ENCODE measurements at regions not wholly inside any gene's neighbourhood (a gene's known extent, or its start where the extent isn't known, plus 50 kb on each side); places are given as distances from the start of the nearest gene placed in this dataset.
"Not testable (repeated sequence)": the region's sequence is repeated elsewhere in the genome, so short reads cannot be mapped to it uniquely, and the experiment has no call there.

DNA sequence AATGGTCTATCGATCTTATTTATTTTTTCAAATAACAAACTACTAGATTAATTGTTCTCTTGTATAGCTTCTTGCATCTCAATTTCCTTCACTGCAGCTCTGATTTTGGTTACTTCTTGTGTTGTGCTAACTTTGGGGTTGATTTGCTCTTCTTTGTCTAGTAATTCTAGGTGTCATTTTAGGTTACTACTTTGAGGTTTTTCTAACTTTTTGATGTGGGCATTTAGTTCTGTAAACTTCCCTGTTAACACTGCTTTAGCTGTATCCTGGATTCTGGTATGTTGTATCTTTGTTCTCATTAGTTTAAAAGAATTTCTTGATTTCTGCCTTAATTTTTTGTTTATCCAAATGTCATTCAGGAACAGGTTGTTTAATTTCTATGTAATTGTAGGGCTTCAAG, 1188.0 kb downstream of the DNAJB9 start:
- no peak for DNase-seq (ENCODE audit: low read depth)

DNA sequence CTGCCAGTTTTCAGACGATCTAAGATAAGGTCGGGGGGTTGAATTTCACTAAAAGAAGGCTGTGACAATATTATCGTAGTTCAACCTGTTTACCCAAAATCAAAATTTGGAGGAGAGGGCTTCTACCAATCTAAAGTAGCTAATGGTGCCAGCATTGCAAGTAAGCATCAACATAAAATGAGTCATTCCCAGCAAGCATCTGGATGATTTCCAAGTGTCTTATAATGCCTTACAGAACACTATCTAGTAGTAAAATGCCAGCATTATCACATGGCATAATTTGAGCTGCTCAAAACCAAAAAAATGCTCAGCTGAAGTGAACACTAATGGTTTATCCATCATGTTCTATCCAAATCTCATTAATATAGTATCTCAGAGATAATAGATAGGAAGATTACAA, 1193.9 kb downstream of the DNAJB9 start:
- no peak for DNase-seq (ENCODE audit: low read depth)

DNA sequence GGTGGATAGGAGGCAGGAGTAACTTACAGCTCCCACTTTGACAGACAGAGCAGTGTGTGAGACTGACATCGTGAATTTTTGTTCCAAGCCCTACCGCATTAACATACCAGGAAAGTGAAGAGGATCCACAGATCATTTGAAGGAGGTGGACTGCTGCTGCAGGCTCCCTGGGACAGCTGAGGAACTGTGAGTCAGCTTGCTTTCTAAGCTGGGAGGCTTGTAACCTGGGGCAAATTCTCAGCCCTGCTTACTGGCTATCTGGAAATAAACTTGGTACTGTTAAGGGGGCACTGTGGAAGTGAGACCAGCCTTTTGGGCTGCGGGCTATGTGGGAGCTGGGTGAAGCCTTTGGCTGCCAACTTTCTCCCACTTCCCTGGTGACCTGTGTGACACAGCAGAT, 1202.5 kb downstream of the DNAJB9 start:
- no peak for DNase-seq (ENCODE audit: low read depth)

DNA sequence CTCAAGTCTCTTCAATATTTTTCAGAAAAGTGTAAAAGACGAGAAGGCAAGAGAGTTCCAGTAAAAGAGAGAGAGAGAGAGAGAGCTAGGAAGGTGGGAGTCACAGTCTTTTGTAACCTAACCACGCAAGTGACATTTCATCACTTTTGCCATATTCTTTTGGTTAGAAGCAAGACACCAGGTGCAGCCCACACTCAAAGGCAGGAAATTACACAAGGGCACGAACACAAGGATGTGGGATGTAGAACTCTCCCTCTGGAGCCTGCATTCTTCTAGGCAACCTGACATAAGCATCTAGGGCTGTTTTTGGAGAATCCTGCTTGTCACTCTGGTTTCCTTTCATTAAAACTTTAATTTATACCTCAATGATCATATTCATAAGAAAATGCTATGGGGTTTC, 1213.1 kb downstream of the DNAJB9 start:
- DNase-seq (ENCODE audit: low read depth) = no peak

DNA sequence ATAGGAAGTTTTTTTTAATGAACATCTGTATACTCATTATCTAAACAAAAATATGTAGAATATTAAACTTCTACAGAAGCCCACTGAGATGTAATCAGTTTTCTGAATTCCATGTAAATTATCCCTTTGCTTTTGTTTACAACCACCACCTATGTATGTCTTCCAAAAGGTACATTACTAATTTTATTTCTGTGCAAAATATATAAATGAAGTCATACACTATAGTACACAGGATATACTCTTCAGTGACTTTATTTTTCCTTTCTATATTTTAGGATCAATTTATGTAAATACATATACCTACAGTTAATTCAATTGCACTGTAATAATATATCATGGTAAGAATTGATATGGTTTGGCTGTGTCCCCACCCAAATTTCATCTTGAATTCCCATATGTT, 1236.9 kb downstream of the DNAJB9 start:
- no peak for DNase-seq (ENCODE audit: low read depth)

DNA sequence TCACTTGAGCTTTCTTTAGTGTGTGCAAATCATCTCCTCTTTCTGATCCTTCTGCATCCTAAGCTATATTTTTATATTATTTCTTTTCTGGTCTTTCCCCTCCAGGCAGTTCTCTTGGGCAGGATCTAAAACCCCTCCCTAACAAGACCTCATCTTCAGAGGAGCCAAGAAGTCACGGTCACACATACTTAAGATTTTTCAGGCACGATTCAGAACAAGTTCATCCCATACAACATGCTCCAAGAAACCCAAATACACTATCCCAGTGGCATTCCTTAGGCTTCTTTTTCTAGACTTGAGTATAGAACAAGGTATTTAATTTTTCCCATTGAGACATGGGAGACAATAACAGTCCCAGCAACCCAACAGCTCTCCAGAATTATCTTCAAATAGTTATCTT, 1251.5 kb downstream of the DNAJB9 start:
- DNase-seq (ENCODE audit: low read depth) = no peak

DNA sequence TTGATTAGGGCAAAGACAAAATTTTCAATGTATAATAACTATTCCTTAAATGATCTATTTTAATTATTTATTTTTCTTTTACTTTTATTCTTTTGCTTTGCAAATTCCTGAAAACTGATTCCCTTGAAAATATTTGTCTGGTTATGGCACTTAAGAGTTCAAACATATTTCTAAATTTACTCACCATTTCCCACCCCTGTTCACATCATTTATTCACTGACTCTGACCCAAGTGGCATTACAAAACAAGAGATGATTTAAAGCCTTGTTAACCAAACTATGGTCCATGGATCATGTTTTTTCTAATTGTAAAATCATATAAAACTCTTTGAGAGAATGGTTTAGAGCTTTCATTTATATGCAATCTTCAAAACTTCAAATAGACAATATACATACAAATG, 1256.1 kb upstream of the LRRN3 start:
- no peak for DNase-seq (ENCODE audit: low read depth)

DNA sequence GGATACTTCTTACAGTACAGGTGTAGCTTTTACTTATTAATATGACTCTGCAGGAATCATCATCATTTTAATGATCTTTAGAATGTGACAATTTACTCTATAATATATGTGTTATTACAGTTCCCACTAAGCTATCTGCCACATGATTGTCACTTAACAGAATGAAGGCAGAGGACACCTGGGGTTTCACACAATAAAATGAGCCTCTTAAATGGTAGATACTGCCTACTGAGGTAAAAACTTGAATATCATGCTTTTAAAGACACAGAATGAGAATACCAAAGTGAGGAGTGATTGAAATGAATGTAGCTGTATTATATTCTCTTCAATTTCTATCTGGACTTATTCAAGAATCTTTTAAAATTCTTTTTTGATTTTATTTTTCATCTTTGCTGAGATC, 1255.3 kb upstream of the LRRN3 start:
- no peak for DNase-seq (ENCODE audit: low read depth)

DNA sequence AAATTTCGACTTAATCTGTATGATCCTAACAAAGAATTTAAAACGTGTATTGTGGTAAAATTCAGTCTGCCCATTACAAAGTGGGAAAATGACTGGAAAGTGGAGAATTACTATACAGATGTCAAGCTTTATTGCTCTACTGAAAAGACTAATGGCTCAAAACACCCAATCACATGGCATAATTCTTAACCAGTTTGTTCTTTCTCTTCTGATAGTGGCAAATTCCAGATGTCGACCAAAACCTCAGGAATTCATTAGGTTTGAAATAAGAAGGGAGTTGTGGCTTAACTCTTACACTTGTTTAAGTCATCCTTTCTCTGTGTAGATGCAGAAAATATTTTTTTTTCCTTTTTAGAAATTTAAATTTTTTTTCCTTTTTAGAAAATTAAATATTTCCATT, 1254.9 kb upstream of the LRRN3 start:
- no peak for DNase-seq (ENCODE audit: low read depth)

DNA sequence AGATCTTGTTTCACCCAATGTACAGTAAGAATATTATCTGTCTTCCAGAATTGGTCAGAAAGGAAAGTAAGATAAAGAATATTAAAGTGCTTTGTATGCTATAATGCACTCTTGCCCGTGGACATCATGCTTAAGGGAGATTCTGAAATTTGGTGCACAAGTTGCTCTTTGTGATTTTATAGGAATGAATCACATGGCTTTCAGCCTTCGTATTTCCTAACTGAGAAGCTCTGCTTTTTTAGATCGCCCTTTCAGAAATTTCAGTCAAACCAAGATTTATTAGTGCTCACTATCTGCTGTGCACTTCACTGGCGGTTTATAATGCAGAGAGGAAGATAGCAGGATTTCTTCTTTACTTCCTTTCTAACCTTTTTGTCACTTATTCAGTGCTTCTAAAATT, 1248.5 kb upstream of the LRRN3 start:
- DNase-seq (ENCODE audit: low read depth) = no peak

DNA sequence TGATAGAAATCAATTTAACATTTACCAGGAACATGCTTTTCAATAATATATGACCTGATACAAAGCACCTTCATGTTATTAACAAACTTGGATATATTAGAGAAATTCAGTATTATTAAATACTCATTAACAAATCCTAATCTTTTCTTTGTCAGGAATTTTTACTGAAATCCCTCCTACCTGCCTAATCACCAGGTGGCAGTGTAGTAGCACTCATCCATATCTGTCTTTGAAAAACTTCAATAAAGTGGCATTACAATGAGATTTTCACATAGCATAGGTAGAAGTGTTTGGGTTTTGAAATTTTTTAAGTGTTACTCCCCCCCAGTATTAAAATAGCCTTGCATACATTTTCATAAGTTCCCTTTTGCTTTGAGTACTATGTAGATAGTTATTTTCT, 1246.6 kb upstream of the LRRN3 start:
- no peak for DNase-seq (ENCODE audit: low read depth)

DNA sequence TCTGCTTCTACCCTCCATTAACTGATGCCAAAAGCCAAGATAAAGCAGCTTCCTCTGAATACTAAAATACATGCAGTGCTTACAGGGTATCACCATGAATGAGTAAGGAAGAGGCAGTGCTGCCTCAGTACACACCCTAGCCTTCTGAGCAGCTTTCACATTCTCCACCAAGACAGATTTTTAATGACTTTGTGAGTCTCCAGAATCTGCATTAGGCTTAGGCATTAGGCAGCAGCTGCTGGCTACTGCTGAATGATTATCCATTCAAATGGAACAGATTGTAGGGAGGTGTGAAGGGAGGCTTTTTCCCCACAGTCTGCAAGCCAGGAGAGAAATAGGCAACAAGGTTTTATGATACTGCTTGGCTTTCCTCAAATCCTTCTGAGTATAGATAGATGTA, 1226.7 kb upstream of the LRRN3 start:
- DNase-seq (ENCODE audit: low read depth) = no peak

DNA sequence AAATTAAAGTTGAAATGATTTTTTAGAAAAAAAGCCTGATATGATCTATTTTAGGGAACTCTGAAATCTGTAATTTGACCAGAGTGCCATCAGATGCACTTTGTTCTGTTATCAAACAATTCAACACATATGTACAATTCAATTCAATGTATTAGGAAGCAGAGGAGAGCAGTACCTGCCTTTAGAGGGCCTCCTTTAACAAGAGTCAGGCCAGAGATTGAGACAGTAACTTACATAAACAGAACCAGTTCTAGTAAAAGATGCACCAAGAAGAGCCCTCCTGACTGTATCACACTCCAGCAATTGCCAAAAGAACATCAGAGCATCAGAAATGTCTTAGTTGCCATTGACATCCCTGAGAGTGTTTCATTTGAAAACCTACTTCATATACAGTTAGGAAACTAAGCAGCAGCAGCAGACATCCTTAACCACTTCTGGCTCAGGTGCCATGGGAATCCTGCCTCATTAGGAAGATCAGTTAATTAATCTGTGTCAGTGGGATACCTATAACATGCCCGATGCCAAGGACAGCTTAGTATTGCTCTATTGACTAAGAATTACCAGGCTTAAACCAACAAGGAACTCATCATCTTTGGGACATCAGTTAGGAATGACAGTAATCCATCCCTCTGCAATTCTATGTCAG, 1222.6 kb upstream of the LRRN3 start:
- no peak for DNase-seq (ENCODE audit: low read depth)

DNA sequence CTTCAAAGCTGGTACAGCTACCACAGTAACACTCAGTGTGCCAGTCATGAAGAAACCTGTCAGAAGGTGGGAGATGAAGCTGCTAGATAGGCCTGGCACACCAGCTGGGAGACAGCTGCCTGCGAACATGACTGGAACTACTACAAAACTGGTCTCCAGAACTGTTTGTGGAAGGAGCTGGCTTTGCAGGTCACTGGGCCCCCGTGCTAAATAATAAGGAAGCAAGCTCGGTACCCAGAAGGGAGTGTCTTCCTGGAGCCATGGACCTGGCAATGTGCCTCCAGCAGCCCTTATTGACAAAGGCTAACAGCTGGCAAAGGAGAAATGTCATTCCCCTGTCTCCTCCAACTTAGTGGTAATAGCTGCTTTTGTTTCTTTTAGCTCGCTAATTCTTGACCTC, 1217.6 kb upstream of the LRRN3 start:
- no peak for DNase-seq (ENCODE audit: low read depth)

DNA sequence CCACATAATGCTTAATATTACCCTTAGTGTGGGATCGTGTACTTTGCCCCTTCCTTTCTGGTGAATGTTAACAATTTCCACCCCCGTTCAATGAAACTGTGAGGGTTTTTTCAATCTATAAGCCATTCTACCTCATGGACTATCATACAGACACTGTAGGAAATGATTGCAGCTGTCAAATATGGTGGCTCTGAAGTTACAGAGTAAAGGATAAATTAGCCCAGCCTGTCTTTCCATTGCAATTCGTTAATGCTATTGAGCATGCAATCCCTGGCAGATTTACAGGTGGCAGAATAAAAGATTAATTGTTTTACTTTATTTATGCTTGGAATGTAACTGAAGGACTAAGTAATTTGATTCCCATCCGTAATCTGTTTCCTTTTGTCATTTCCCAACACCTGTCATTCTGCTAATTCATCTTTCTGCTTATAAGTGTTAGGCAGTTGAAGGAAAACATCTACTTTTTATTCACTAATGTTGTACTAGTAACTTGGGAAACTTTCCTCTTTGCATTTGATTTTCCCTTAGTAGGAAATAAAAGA, 1211.6 kb upstream of the LRRN3 start:
- no peak for DNase-seq (ENCODE audit: low read depth)

DNA sequence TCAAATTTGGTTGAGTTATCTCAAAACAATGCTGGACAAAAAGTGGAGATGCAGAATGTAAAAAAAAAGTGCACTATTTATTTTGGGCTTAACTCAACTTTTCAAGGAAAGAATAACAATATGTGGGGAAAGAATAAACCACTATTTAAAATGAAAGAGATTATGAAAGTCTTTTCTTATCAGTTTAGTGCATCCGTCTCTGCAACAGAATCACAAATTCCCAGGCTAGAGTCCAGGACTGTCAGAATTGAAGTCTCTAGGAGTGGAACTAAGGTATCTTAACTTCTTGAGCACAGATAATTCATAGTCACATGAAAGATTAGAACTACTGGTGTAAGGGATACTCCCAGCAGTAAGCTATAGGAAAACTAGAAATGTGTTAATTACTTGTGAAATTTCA, 1200.3 kb upstream of the LRRN3 start:
- DNase-seq (ENCODE audit: low read depth) = no peak

DNA sequence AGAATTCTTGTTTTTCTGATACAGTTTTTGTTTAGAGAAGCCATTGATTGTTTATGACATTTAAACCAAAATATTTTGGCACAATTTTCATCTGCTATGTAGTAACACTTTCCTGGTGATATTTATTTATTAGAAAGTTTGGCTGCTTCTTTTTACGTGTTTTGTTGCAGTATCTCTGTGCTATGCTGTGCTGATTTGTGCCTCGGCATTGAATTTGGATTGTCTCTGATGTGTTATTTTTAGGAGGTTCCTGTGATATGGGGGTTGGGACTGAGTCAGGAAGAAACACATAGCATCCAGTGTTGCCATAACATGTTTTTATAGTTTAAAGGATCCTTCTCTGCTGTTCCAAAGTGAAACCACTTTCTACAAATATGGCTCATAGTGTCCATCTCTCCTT, 1197.7 kb upstream of the LRRN3 start:
- no peak for DNase-seq (ENCODE audit: low read depth)

DNA sequence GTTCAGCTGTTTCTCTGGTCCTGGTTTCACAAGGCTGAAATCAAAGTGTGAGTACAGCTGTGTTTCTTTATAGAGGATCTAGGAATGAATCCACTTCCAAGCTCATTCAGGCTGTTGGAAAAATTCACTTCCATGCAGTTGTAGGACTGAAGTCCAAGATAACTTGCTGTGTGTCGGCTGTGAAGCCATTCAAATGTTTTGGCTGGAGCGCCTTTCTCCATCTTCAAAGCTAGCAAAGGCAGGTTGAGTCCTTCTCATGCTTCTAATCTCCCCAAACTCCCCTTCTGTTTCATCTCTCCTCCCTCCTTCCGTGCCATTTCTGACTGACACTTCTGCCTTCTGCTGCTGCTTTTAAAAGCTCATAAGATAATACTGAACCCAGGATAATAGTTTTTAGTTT, 1195.4 kb upstream of the LRRN3 start:
- no peak for DNase-seq (ENCODE audit: low read depth)

DNA sequence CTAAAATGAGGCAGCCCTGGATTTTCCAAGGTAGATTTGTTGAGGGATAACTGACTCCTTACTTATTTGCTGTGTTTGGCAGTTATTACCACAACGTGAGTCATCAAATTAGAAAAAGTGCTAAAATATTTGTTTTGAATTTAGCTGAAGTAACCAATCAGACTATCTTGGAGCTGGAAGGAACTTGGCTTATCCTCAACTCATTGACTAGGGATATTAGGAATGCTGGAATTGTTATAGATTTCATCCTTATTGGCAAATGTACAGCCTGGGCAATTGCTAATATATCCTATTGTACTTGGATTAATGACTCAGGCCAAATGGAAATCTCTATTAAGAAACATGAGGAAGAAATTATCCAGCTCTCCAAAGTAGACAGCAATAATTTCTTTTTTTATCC, 1189.0 kb upstream of the LRRN3 start:
- peak; percentile 5 for DNase-seq (ENCODE audit: low read depth)

DNA sequence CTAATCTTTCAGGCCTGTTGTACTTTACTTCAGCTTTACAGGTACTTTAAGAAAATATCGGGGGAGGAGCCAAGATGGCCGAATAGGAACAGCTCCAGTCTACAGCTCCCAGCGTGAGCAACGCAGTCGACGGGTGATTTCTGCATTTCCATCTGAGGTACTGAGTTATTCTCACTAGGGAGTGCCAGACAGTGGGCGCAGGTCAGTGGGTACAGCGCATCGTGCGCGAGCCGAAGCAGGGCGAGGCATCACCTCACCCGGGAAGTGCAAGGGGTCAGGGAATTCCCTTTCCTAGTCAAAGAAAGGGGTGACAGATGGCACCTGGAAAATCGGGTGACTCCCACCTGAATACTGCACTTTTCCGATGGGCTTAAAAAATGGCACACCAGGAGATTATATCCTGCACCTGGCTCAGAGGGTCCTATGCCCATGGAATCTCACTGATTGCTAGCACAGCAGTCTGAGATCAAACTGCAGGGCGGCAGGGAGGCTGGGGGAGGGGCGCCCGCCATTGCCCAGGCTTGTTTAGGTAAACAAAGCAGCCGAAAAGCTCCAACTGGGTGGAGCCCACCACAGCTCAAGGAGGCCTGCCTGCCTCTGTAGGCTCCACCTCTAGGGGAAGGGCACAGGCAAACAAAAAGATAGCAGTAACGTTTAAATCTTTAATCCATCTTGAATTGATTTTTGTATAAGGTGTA, 1185.4 kb upstream of the LRRN3 start:
- DNase-seq (ENCODE audit: low read depth) = not testable (repeated sequence)

DNA sequence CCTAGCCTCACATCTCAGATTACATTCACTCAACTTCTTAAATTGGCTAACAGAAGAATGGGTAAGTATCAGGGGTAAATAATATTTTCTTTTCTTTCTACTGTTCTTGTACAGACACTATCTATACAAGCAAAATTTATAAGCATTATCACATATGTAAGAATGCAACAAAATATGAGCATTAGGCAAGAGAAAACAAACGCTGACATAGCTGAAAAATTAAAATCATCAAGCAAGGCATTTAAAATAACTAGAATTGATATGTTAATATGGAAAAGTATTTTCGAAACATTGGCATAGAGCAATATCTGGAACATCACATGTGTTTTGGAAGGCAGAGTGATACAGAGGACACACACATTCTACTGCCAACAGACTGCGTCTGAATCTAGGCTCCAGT, 1175.3 kb upstream of the LRRN3 start:
- DNase-seq (ENCODE audit: low read depth) = no peak

DNA sequence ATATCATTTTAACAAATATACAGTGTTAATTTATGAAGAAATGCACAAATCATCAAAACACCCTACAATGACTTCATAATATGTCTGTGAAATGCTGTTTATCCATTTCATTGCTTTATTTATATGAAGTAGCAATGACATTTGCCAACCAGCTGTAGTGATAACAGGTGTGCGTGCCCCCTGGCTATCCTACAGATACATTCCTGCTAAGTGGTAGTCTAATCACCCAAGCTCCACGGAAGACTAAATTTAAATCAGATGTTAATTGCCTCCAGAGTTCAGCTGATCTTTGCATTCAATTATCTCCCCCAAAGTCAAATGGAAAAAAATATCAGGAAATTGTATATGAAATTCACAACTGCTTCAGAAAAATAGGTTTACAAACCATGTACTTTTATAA, 1164.2 kb upstream of the LRRN3 start:
- no peak for DNase-seq (ENCODE audit: low read depth)

DNA sequence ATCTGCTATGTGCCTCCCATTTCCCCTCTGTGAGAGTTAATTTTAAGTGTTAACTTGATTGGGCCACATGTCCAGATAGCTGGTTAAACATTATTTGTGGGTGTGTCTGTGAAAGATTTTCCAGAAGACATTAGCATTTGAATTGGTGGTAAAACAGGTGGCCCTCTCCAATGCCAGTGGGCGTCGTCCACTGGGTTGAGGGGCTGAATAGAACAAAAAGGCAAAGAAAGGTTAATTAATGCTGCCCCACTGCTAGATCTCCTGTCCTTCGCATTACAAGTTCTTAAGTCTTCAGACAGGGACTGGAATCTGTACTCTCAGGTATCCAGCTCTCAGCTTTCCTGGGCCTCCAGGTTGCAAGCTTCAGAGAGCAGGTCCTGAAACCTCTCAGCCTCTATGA, 1160.9 kb upstream of the LRRN3 start:
- no peak for DNase-seq (ENCODE audit: low read depth)

DNA sequence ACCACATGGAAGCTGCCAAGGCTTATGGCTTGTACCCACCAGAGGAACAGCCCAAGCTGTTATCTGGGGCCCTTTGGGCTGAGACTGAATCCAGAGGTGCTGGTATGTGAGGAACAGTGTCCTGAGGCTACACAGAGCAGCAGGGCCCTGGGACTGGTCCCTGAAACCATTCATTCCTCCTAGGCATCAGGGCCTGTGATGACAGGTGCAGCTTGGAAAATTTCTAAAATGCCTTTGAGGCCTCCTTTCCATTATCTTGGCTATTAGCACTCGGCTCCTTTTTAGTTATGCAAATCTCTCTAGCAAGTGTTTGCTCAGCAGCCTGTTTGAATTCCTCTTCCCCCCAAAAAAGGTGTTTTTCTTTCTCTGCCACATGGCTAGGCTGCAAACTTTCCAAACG, 1151.7 kb upstream of the LRRN3 start:
- no peak for DNase-seq (ENCODE audit: low read depth)

Data from fibroblast of the conjunctiva (primary cell).